ENCODE measurements at regions not wholly inside any gene's neighbourhood (a gene's known extent, or its start where the extent isn't known, plus 50 kb on each side); places are given as distances from the start of the nearest gene placed in this dataset.

DNA sequence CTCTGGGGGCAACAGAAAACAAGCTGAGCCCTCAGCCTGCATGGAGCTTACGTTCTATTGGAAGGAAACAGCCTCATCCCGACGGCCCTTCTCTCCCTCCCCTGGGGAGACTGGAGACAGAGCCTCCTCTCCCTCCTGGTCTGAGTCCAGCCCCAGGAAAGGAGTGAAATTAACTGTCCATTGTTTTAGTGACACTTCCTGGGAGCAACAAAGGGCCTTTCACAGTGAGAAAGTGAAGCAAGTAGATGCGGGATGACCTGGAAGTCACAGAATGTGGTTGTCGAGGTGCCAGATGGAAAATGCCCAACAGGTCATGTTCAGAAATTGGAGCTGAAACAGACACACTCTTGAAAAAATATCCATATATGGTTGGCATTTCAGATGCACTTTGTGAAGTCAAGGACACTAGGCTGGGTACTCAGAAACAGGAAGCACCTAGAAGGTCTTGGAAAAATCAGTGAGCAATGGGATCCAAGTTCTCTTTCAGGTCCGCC, 77.8 kb downstream of the TFAP2C start:
- RAD21 ChIA-PET (ENCODE audit: unreplicated experiment), result no interaction called here
- no peaks in the 10 kb centered on the region; a peak in 2 of 4 replicates for H3K27me3 ChIP-seq (replicated peaks in 1 of 2; ENCODE audit: control insufficient read depth in 2 of 2, insufficient read depth in 2 of 2, low read length in 1 of 2)
- no peak for FAIRE-seq
- H3K9me3 ChIP-seq (replicated peaks; ENCODE audit: control insufficient read depth, insufficient read depth, low read length), result no peaks in the 10 kb centered on the region
- BruUV-seq (replicated peaks), result no TSS peak
- no peaks in the 10 kb centered on the region for H3K4me1 ChIP-seq (ENCODE audit: control insufficient read depth, insufficient read depth, low read length)
- CTCF ChIA-PET, result no interaction called here
- DNase-seq (ENCODE audit: low read depth, low spot score), result no peak
- H3K4me2 ChIP-seq (ENCODE audit: control insufficient read depth, insufficient read depth), result no peak overlapping the region
- 35% methylated on average over 4 of the region's 6 CpGs for WGBS (ENCODE audit: insufficient coverage, insufficient replicate concordance, low lambda C conversion rate, missing lambda C conversion rate)
- in situ Hi-C loops (cut with MboI) (no loop called here), intact Hi-C loops (cut with micrococcal nuclease; ENCODE audit: unreplicated experiment) (no loop called here)
- SMC1A ChIA-PET (ENCODE audit: uncharacterized antibody, unreplicated experiment), result no interaction called here
- no peak overlapping the region for H3K9ac ChIP-seq (ENCODE audit: control insufficient read depth, insufficient read depth, low read length)
- H2AFZ ChIP-seq (ENCODE audit: control insufficient read depth, low read depth, low read length), result no peak overlapping the region
- no peaks in the 10 kb centered on the region for H3K79me2 ChIP-seq (ENCODE audit: control insufficient read depth, insufficient read depth, low read length)
- H3K36me3 ChIP-seq (ENCODE audit: control insufficient read depth in 2 of 2, insufficient read depth in 2 of 2, low read length in 1 of 2), result no peaks in the 10 kb centered on the region
- no peak for ATAC-seq
- no peaks in the 10 kb centered on the region for H4K20me1 ChIP-seq (ENCODE audit: control insufficient read depth, insufficient read depth)
- POLR2A ChIA-PET, result no interaction called here
- no peak overlapping the region for H3K4me3 ChIP-seq
- H3K27ac ChIP-seq (ENCODE audit: control insufficient read depth, insufficient read depth), result no peak overlapping the region
- TF ChIP-seq, protein P1, sequence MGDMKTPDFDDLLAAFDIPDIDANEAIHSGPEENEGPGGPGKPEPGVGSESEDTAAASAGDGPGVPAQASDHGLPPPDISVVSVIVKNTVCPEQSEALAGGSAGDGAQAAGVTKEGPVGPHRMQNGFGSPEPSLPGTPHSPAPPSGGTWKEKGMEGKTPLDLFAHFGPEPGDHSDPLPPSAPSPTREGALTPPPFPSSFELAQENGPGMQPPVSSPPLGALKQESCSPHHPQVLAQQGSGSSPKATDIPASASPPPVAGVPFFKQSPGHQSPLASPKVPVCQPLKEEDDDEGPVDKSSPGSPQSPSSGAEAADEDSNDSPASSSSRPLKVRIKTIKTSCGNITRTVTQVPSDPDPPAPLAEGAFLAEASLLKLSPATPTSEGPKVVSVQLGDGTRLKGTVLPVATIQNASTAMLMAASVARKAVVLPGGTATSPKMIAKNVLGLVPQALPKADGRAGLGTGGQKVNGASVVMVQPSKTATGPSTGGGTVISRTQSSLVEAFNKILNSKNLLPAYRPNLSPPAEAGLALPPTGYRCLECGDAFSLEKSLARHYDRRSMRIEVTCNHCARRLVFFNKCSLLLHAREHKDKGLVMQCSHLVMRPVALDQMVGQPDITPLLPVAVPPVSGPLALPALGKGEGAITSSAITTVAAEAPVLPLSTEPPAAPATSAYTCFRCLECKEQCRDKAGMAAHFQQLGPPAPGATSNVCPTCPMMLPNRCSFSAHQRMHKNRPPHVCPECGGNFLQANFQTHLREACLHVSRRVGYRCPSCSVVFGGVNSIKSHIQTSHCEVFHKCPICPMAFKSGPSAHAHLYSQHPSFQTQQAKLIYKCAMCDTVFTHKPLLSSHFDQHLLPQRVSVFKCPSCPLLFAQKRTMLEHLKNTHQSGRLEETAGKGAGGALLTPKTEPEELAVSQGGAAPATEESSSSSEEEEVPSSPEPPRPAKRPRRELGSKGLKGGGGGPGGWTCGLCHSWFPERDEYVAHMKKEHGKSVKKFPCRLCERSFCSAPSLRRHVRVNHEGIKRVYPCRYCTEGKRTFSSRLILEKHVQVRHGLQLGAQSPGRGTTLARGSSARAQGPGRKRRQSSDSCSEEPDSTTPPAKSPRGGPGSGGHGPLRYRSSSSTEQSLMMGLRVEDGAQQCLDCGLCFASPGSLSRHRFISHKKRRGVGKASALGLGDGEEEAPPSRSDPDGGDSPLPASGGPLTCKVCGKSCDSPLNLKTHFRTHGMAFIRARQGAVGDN (IDR thresholded peaks at IDR 0.05), result no peak
- TF ChIP-seq KAT2A (conservative IDR thresholded peaks at IDR 0.05; ENCODE audit: control insufficient read depth, low read depth, low read length) (no peak), EZH2 (IDR thresholded peaks at IDR 0.05; ENCODE audit: borderline replicate concordance, control insufficient read depth, low read depth, low read length) (no peak), KDM1A (IDR thresholded peaks at IDR 0.05; ENCODE audit: borderline replicate concordance) (no peak)
- TF ChIP-seq, protein P2, sequence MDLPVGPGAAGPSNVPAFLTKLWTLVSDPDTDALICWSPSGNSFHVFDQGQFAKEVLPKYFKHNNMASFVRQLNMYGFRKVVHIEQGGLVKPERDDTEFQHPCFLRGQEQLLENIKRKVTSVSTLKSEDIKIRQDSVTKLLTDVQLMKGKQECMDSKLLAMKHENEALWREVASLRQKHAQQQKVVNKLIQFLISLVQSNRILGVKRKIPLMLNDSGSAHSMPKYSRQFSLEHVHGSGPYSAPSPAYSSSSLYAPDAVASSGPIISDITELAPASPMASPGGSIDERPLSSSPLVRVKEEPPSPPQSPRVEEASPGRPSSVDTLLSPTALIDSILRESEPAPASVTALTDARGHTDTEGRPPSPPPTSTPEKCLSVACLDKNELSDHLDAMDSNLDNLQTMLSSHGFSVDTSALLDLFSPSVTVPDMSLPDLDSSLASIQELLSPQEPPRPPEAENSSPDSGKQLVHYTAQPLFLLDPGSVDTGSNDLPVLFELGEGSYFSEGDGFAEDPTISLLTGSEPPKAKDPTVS (IDR thresholded peaks at IDR 0.05; ENCODE audit: low read depth, low read length), result no peak
- TF ChIP-seq, protein P3, sequence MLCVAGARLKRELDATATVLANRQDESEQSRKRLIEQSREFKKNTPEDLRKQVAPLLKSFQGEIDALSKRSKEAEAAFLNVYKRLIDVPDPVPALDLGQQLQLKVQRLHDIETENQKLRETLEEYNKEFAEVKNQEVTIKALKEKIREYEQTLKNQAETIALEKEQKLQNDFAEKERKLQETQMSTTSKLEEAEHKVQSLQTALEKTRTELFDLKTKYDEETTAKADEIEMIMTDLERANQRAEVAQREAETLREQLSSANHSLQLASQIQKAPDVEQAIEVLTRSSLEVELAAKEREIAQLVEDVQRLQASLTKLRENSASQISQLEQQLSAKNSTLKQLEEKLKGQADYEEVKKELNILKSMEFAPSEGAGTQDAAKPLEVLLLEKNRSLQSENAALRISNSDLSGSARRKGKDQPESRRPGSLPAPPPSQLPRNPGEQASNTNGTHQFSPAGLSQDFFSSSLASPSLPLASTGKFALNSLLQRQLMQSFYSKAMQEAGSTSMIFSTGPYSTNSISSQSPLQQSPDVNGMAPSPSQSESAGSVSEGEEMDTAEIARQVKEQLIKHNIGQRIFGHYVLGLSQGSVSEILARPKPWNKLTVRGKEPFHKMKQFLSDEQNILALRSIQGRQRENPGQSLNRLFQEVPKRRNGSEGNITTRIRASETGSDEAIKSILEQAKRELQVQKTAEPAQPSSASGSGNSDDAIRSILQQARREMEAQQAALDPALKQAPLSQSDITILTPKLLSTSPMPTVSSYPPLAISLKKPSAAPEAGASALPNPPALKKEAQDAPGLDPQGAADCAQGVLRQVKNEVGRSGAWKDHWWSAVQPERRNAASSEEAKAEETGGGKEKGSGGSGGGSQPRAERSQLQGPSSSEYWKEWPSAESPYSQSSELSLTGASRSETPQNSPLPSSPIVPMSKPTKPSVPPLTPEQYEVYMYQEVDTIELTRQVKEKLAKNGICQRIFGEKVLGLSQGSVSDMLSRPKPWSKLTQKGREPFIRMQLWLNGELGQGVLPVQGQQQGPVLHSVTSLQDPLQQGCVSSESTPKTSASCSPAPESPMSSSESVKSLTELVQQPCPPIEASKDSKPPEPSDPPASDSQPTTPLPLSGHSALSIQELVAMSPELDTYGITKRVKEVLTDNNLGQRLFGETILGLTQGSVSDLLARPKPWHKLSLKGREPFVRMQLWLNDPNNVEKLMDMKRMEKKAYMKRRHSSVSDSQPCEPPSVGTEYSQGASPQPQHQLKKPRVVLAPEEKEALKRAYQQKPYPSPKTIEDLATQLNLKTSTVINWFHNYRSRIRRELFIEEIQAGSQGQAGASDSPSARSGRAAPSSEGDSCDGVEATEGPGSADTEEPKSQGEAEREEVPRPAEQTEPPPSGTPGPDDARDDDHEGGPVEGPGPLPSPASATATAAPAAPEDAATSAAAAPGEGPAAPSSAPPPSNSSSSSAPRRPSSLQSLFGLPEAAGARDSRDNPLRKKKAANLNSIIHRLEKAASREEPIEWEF (IDR thresholded peaks at IDR 0.05; ENCODE audit: insufficient replicate concordance, low read depth, low read length), result no peak
- TF ChIP-seq, protein P4, sequence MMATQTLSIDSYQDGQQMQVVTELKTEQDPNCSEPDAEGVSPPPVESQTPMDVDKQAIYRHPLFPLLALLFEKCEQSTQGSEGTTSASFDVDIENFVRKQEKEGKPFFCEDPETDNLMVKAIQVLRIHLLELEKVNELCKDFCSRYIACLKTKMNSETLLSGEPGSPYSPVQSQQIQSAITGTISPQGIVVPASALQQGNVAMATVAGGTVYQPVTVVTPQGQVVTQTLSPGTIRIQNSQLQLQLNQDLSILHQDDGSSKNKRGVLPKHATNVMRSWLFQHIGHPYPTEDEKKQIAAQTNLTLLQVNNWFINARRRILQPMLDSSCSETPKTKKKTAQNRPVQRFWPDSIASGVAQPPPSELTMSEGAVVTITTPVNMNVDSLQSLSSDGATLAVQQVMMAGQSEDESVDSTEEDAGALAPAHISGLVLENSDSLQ (IDR thresholded peaks at IDR 0.05), result no peak
